ENCODE measurements at regions not wholly inside any gene's neighbourhood (a gene's known extent, or its start where the extent isn't known, plus 50 kb on each side); places are given as distances from the start of the nearest gene placed in this dataset.

- TF ChIP-seq CTCF (IDR thresholded peaks at IDR 0.05; ENCODE audit: low read depth, low read length) = no peak
- TF ChIP-seq MAX (IDR thresholded peaks at IDR 0.05; ENCODE audit: low read depth, low read length) = no peak
- TF ChIP-seq MYC (IDR thresholded peaks at IDR 0.05; ENCODE audit: low read depth, low read length) = no peak
- TF ChIP-seq POLR2A (IDR thresholded peaks at IDR 0.05; ENCODE audit: extremely low read depth, insufficient read length) = no peak
Observed at GRCh38 chr3:83877910-83878309, 1080.9 kb upstream of the CADM2 start.

Measured in NB4 (cell line).